HepG2 (cell line): ENCODE measurements at regions not wholly inside any gene's neighbourhood (a gene's known extent, or its start where the extent isn't known, plus 50 kb on each side); places are given as distances from the start of the nearest gene placed in this dataset.

Experiments
- ERF ChIP-seq: IDR thresholded peaks from 2 replicates; pipeline ENCODE4 v1.6.1; 2018; ENCODE audit warnings: missing biosample characterization, missing genetic modification reagents
- HDAC6 ChIP-seq: fragments of 200-600 bp; sonication (generic); IDR thresholded peaks from 2 replicates; pipeline ENCODE4 v1.7.0; 2017; ENCODE audit warnings: mild to moderate bottlenecking, antibody characterized with exemption, low read length, low read depth
- TF ChIP-seq, protein P1 (sequence below): sonication (generic); formaldehyde crosslinking; IDR thresholded peaks from 2 replicates; pipeline ENCODE4 v1.9.0; 2021; ENCODE audit warnings: missing genetic modification reagents, borderline replicate concordance

DNA sequence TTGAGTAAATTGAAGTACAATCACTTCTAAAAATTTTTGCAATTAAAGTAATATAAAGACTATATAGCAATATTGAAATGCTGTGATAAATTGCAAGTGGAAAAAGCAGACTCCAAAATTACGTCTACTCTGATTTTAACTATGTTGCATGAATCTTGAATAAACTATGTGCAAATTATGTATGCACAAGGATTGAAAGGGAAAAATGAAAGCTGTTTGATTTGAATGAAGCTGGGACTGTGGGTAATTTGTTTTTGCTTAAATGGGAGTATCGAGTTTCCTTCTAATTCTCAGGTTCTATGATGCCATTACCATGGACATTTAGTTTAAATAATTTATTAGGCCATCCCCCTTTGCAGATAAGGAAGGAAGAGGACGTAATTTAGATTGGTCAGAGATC, 198.7 kb upstream of the MYLIP start:
- TF ChIP-seq ERF (CRISPR knock-in tag): no peak
- TF ChIP-seq, protein P1, sequence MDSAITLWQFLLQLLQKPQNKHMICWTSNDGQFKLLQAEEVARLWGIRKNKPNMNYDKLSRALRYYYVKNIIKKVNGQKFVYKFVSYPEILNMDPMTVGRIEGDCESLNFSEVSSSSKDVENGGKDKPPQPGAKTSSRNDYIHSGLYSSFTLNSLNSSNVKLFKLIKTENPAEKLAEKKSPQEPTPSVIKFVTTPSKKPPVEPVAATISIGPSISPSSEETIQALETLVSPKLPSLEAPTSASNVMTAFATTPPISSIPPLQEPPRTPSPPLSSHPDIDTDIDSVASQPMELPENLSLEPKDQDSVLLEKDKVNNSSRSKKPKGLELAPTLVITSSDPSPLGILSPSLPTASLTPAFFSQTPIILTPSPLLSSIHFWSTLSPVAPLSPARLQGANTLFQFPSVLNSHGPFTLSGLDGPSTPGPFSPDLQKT (CRISPR knock-in tag): no peak
- no peak for TF ChIP-seq HDAC6
